ENCODE measurements at regions not wholly inside any gene's neighbourhood (a gene's known extent, or its start where the extent isn't known, plus 50 kb on each side); places are given as distances from the start of the nearest gene placed in this dataset.

GRCh38 chr6:113394216-113394615, 462.9 kb upstream of the MARCKS start:
- DNase-seq (ENCODE audit: extremely low spot score, insufficient read length, low read depth) = no peak
- no peak for FAIRE-seq

- FAIRE-seq (no peak), DNase-seq (ENCODE audit: extremely low spot score, insufficient read length, low read depth) (no peak)
Measured at GRCh38 chr6:113394729-113395128, 462.4 kb upstream of the MARCKS start.

GRCh38 chr6:113396730-113397129, 460.4 kb upstream of the MARCKS start:
- DNase-seq (ENCODE audit: extremely low spot score, insufficient read length, low read depth) (no peak), FAIRE-seq (no peak)

- FAIRE-seq (no peak), DNase-seq (ENCODE audit: extremely low spot score, insufficient read length, low read depth) (no peak)
Measured at GRCh38 chr6:113397236-113397635, 459.9 kb upstream of the MARCKS start.

- FAIRE-seq (no peak), DNase-seq (ENCODE audit: extremely low spot score, insufficient read length, low read depth) (no peak)
Measured at GRCh38 chr6:113401231-113401630, 455.9 kb upstream of the MARCKS start.

- FAIRE-seq (no peak), DNase-seq (ENCODE audit: extremely low spot score, insufficient read length, low read depth) (no peak)
Measured at GRCh38 chr6:113402544-113402943, 454.6 kb upstream of the MARCKS start.

GRCh38 chr6:113403966-113404595, 453.1 kb upstream of the MARCKS start:
- FAIRE-seq (peak; percentile 35), DNase-seq (ENCODE audit: extremely low spot score, insufficient read length, low read depth) (no peak)

- FAIRE-seq = no peak
- no peak for DNase-seq (ENCODE audit: extremely low spot score, insufficient read length, low read depth)
Measured at GRCh38 chr6:113405326-113406047, 451.7 kb upstream of the MARCKS start.

GRCh38 chr6:113406048-113406695, 451.0 kb upstream of the MARCKS start:
- DNase-seq (ENCODE audit: extremely low spot score, insufficient read length, low read depth) = no peak
- no peak for FAIRE-seq

GRCh38 chr6:113411011-113411410, 446.1 kb upstream of the MARCKS start:
- DNase-seq (ENCODE audit: extremely low spot score, insufficient read length, low read depth) (no peak), FAIRE-seq (no peak)

- no peak for FAIRE-seq
Measured at GRCh38 chr6:113412589-113413357, 444.4 kb upstream of the MARCKS start.

GRCh38 chr6:113414511-113414910, 442.6 kb upstream of the MARCKS start:
- DNase-seq (ENCODE audit: extremely low spot score, insufficient read length, low read depth) (no peak), FAIRE-seq (no peak)

More at GRCh38 chr6:113412589-113413357, 444.4 kb upstream of the MARCKS start:
- no peak for DNase-seq (ENCODE audit: extremely low spot score, insufficient read length, low read depth)

- no peak for DNase-seq (ENCODE audit: extremely low spot score, insufficient read length, low read depth)
- no peak for FAIRE-seq
Measured at GRCh38 chr6:113416170-113416569, 441.0 kb upstream of the MARCKS start.

GRCh38 chr6:113420290-113420689, 436.9 kb upstream of the MARCKS start:
- no peak for FAIRE-seq
- DNase-seq (ENCODE audit: extremely low spot score, insufficient read length, low read depth) = no peak

- no peak for FAIRE-seq
Measured at GRCh38 chr6:113421997-113422396, 435.1 kb upstream of the MARCKS start.

GRCh38 chr6:113423956-113424355, 433.2 kb upstream of the MARCKS start:
- FAIRE-seq = no peak
- no peak for DNase-seq (ENCODE audit: extremely low spot score, insufficient read length, low read depth)

More at GRCh38 chr6:113421997-113422396, 435.1 kb upstream of the MARCKS start:
- no peak for DNase-seq (ENCODE audit: extremely low spot score, insufficient read length, low read depth)

GRCh38 chr6:113425977-113426660, 431.0 kb upstream of the MARCKS start:
- FAIRE-seq (no peak), DNase-seq (ENCODE audit: extremely low spot score, insufficient read length, low read depth) (no peak)

- DNase-seq (ENCODE audit: extremely low spot score, insufficient read length, low read depth) = no peak
- no peak for FAIRE-seq
Measured at GRCh38 chr6:113427617-113428016, 429.5 kb upstream of the MARCKS start.

- DNase-seq (ENCODE audit: extremely low spot score, insufficient read length, low read depth) = no peak
Measured at GRCh38 chr6:113428702-113429101, 428.4 kb upstream of the MARCKS start.

More at GRCh38 chr6:113428702-113429101, 428.4 kb upstream of the MARCKS start:
- no peak for FAIRE-seq
